Gastrocnemius medialis (tissue), 4 donors: ENCODE measurements at regions not wholly inside any gene's neighbourhood (a gene's known extent, or its start where the extent isn't known, plus 50 kb on each side); places are given as distances from the start of the nearest gene placed in this dataset.

Source experiments
- CTCF ChIP-seq, 5 experiments: fragments of 450-650 bp in 3 of 5; fragments of 200-600 bp in 2 of 5; sonication (generic) in 2 of 5; IDR thresholded peaks in 4 of 5; conservative IDR thresholded peaks in 1 of 5; 1 replicate in 4 of 5; 2 replicates in 1 of 5; pipeline ENCODE4 v1.5.1; 2016 to 2019; ENCODE audit warnings: antibody characterized with exemption in 5 of 5, mild to moderate bottlenecking in 3 of 5, moderate library complexity in 3 of 5
- POLR2A ChIP-seq, 2 donors: fragments of 450-650 bp; IDR thresholded peaks; one replicate each; pipeline ENCODE4 v1.6.1; 2017; ENCODE audit warnings: antibody characterized with exemption in 2 of 2, mild to moderate bottlenecking in 2 of 2, moderate library complexity in 2 of 2

- TF ChIP-seq CTCF (IDR thresholded peaks at IDR 0.05 in 4 of 5, conservative IDR thresholded peaks at IDR 0.05 in 1 of 5) (no peak), POLR2A (IDR thresholded peaks at IDR 0.05) (no peak)
These were observed 197.7 kb downstream of the USP12 start for GRCh38 chr13:26973946-26974345.
